WTC11 (cell line): ENCODE measurements at regions not wholly inside any gene's neighbourhood (a gene's known extent, or its start where the extent isn't known, plus 50 kb on each side); places are given as distances from the start of the nearest gene placed in this dataset.

Source experiments
- ATAC-seq: fragments of 200-7000 bp; cut with Tn5 transposase; 2 replicates; pipeline ENCODE4 v1.10.0; 2021; ENCODE audit warnings: mild to moderate bottlenecking, moderate library complexity
- CTCF ChIA-PET: fragments of 300-600 bp; sonication (Branson Sonifier 250); formaldehyde crosslinking; loops from one replicate; lab custom pipeline; 2021; ENCODE audit warnings: antibody characterized with exemption; lab: Charles Lee
- POLR2A ChIA-PET: fragments of 350-600 bp; sonication (Branson Sonifier 250); formaldehyde crosslinking; loops from one replicate; lab custom pipeline; 2021; ENCODE audit warnings: antibody characterized with exemption; lab: Charles Lee
- DNase-seq: peaks from one replicate; pipeline ENCODE4 v3.0.0; 2021; ENCODE audit warnings: low spot score
- H3K27ac Mint-ChIP-seq: 2 replicates; pipeline ENCODE4 v1.8.0; 2021; ENCODE audit warnings: mixed read lengths
- H3K27me3 Mint-ChIP-seq: 2 replicates; pipeline ENCODE4 v1.8.0; 2021; ENCODE audit warnings: low read depth, mild to moderate bottlenecking, moderate library complexity, mixed read lengths
- H3K36me3 Mint-ChIP-seq: 2 replicates; pipeline ENCODE4 v1.8.0; 2021; ENCODE audit warnings: mixed read lengths
- H3K4me1 Mint-ChIP-seq: 2 replicates; pipeline ENCODE4 v1.8.0; 2022; ENCODE audit warnings: mixed read lengths
- H3K4me3 Mint-ChIP-seq: 2 replicates; pipeline ENCODE4 v1.8.0; 2021; ENCODE audit warnings: mild to moderate bottlenecking, moderate library complexity, mixed read lengths
- H3K9me3 Mint-ChIP-seq: 2 replicates; pipeline ENCODE4 v1.8.0; 2021; ENCODE audit warnings: mixed read lengths
- ATF1 ChIP-seq: sonication (generic); formaldehyde crosslinking; IDR thresholded peaks from 2 replicates; pipeline ENCODE4 v1.8.1; 2023; ENCODE audit warnings: mild to moderate bottlenecking, moderate library complexity, missing genetic modification reagents
- CDX4 ChIP-seq: fragments of 250-450 bp; sonication (Bioruptor Pico); IDR thresholded peaks from 2 replicates; pipeline ENCODE4 v1.9.0; 2021; ENCODE audit warnings: moderate library complexity, mild to moderate bottlenecking, inconsistent platforms, borderline replicate concordance
- E2F5 ChIP-seq: sonication (generic); formaldehyde crosslinking; IDR thresholded peaks from 2 replicates; pipeline ENCODE4 v1.8.1; 2022; ENCODE audit warnings: mild to moderate bottlenecking, moderate library complexity, missing genetic modification reagents
- EMX1 ChIP-seq: fragments of 250-450 bp; sonication (Bioruptor Pico); IDR thresholded peaks from 2 replicates; pipeline ENCODE4 v1.8.0; 2021; ENCODE audit warnings: mild to moderate bottlenecking
- FOXK1 ChIP-seq: sonication (generic); formaldehyde crosslinking; IDR thresholded peaks from 2 replicates; pipeline ENCODE4 v1.8.0; 2022; ENCODE audit warnings: mild to moderate bottlenecking, moderate library complexity, missing genetic modification reagents
- FOXP4 ChIP-seq: sonication (generic); formaldehyde crosslinking; IDR thresholded peaks from 2 replicates; pipeline ENCODE4 v1.8.0; 2022; ENCODE audit warnings: mild to moderate bottlenecking, missing genetic modification reagents
- IRF2 ChIP-seq: sonication (generic); formaldehyde crosslinking; IDR thresholded peaks from 2 replicates; pipeline ENCODE4 v1.8.0; 2022; ENCODE audit warnings: low read depth, missing genetic modification reagents, borderline replicate concordance
- MXD4 ChIP-seq: fragments of 250-450 bp; sonication (Bioruptor Pico); IDR thresholded peaks from 2 replicates; pipeline ENCODE4 v1.8.0; 2021; ENCODE audit warnings: mild to moderate bottlenecking, moderate library complexity, borderline replicate concordance
- NFYB ChIP-seq: sonication (generic); formaldehyde crosslinking; conservative IDR thresholded peaks from 2 replicates; pipeline ENCODE4 v1.8.0; 2022; ENCODE audit warnings: low read depth, missing genetic modification reagents
- RORB ChIP-seq: fragments of 250-450 bp; sonication (Bioruptor Pico); IDR thresholded peaks from 2 replicates; pipeline ENCODE4 v1.9.0; 2021; ENCODE audit warnings: mild to moderate bottlenecking
- SMAD4 ChIP-seq: sonication (generic); formaldehyde crosslinking; IDR thresholded peaks from 2 replicates; pipeline ENCODE4 v1.8.0; 2022; ENCODE audit warnings: mild to moderate bottlenecking, missing genetic modification reagents
- SOX15 ChIP-seq: fragments of 250-450 bp; sonication (Bioruptor Pico); IDR thresholded peaks from 2 replicates; pipeline ENCODE4 v1.9.0; 2021; ENCODE audit warnings: mild to moderate bottlenecking
- USF2 ChIP-seq: sonication (generic); formaldehyde crosslinking; IDR thresholded peaks from 2 replicates; pipeline ENCODE4 v1.8.1; 2023; ENCODE audit warnings: mild to moderate bottlenecking, missing genetic modification reagents, moderate library complexity
- ZNF396 ChIP-seq: fragments of 250-450 bp; sonication (Bioruptor Pico); IDR thresholded peaks from 2 replicates; pipeline ENCODE4 v1.8.0; 2021; ENCODE audit warnings: mild to moderate bottlenecking, moderate library complexity, borderline replicate concordance
- ZNF416 ChIP-seq: fragments of 250-450 bp; sonication (Bioruptor Pico); IDR thresholded peaks from 2 replicates; pipeline ENCODE4 v1.9.0; 2021; ENCODE audit warnings: mild to moderate bottlenecking, inconsistent platforms
- ZNF423 ChIP-seq: fragments of 250-450 bp; sonication (Bioruptor Pico); IDR thresholded peaks from 2 replicates; pipeline ENCODE4 v2.1.2; 2022; ENCODE audit warnings: mild to moderate bottlenecking, moderate library complexity
- TF ChIP-seq, protein P1 (sequence below): sonication (generic); formaldehyde crosslinking; IDR thresholded peaks from 2 replicates; pipeline ENCODE4 v1.8.1; 2022; ENCODE audit warnings: missing genetic modification reagents, borderline replicate concordance
- TF ChIP-seq, protein P2 (sequence below): sonication (generic); formaldehyde crosslinking; IDR thresholded peaks from 2 replicates; pipeline ENCODE4 v1.8.1; 2022; ENCODE audit warnings: mild to moderate bottlenecking, missing genetic modification reagents, moderate library complexity, borderline replicate concordance
- TF ChIP-seq, protein P3 (sequence below): fragments of 250-450 bp; sonication (Bioruptor Pico); IDR thresholded peaks from 2 replicates; pipeline ENCODE4 v2.1.2; 2022; ENCODE audit warnings: mild to moderate bottlenecking, moderate library complexity
- TF ChIP-seq, protein P4 (sequence below): sonication (generic); formaldehyde crosslinking; IDR thresholded peaks from 2 replicates; pipeline ENCODE4 v1.8.1; 2023; ENCODE audit warnings: mild to moderate bottlenecking, missing genetic modification reagents

- Mint-ChIP-seq H3K36me3 (no peaks in the 10 kb centered on the region), H3K27me3 (no peaks in the 10 kb centered on the region), H3K4me3 (no peak overlapping the region), H3K4me1 (peaks cover 6% of the 10 kb centered on the region), H3K9me3 (no peaks in the 10 kb centered on the region), H3K27ac (no peak overlapping the region)
- no peak for ATAC-seq
- DNase-seq = no peak
- ChIA-PET POLR2A (no interaction called here), CTCF (interaction anchor here (1.1 kb wide), 1 partner anchor 23 kb away, joined by 3 read pairs; no protein-coding TSS in a partner anchor)
- TF ChIP-seq, protein P1, sequence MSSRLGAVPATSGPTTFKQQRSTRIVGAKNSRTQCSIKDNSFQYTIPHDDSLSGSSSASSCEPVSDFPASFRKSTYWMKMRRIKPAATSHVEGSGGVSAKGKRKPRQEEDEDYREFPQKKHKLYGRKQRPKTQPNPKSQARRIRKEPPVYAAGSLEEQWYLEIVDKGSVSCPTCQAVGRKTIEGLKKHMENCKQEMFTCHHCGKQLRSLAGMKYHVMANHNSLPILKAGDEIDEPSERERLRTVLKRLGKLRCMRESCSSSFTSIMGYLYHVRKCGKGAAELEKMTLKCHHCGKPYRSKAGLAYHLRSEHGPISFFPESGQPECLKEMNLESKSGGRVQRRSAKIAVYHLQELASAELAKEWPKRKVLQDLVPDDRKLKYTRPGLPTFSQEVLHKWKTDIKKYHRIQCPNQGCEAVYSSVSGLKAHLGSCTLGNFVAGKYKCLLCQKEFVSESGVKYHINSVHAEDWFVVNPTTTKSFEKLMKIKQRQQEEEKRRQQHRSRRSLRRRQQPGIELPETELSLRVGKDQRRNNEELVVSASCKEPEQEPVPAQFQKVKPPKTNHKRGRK = no peak
- TF ChIP-seq FOXK1 (CRISPR knock-in tag) (no peak), NFYB (CRISPR knock-in tag) (no peak), ZNF423 (CRISPR knock-in tag) (no peak), USF2 (CRISPR knock-in tag) (no peak), CDX4 (CRISPR knock-in tag) (no peak)
- TF ChIP-seq, protein P2, sequence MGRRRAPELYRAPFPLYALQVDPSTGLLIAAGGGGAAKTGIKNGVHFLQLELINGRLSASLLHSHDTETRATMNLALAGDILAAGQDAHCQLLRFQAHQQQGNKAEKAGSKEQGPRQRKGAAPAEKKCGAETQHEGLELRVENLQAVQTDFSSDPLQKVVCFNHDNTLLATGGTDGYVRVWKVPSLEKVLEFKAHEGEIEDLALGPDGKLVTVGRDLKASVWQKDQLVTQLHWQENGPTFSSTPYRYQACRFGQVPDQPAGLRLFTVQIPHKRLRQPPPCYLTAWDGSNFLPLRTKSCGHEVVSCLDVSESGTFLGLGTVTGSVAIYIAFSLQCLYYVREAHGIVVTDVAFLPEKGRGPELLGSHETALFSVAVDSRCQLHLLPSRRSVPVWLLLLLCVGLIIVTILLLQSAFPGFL (CRISPR knock-in tag) = no peak
Measured at GRCh38 chr20:20797521-20798310, 85.3 kb upstream of the RALGAPA2 start.

DNA sequence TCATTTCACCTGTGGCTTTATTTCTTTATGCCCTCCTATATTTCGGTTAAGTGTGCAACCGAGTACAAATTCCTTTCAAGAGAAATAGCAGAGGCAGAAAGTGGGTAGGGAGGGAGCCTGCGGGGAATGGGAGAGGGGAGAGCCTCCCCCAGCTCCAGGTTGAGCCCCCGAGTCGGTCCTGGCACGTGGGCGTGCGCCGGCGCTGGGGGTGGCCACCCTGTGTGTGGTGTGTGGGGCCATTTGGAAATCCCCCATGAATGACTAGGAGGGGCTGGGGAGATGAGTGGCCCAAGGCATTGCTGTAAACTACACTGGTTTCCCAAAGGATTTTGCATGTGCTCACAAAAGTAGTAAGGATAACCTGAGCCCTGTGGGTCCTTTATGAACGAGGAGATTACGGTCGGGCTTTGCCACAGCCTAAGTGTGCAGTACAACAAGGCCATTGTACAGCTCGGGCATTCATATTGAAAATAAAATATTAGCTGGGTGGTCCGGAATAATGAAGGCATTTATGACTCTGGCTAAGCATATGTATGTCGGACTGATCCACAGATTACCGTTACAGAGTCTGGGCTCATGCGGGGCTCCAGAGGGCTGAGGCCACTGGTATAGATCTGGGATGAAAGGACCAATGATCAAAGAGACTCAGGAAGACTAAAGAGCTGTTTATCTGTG is 84.5 kb upstream of the RALGAPA2 start:
- TF ChIP-seq IRF2 (CRISPR knock-in tag) (no peak), EMX1 (CRISPR knock-in tag) (no peak), SOX15 (CRISPR knock-in tag) (no peak), MXD4 (CRISPR knock-in tag) (no peak), NFYB (CRISPR knock-in tag) (no peak), ZNF416 (CRISPR knock-in tag) (no peak), SMAD4 (no peak), E2F5 (CRISPR knock-in tag) (no peak), RORB (no peak), ATF1 (no peak), FOXP4 (no peak), ZNF396 (no peak)
- TF ChIP-seq, protein P3, sequence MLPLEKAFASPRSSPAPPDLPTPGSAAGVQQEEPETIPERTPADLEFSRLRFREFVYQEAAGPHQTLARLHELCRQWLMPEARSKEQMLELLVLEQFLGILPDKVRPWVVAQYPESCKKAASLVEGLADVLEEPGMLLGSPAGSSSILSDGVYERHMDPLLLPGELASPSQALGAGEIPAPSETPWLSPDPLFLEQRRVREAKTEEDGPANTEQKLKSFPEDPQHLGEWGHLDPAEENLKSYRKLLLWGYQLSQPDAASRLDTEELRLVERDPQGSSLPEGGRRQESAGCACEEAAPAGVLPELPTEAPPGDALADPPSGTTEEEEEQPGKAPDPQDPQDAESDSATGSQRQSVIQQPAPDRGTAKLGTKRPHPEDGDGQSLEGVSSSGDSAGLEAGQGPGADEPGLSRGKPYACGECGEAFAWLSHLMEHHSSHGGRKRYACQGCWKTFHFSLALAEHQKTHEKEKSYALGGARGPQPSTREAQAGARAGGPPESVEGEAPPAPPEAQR (CRISPR knock-in tag) = no peak
- TF ChIP-seq, protein P4, sequence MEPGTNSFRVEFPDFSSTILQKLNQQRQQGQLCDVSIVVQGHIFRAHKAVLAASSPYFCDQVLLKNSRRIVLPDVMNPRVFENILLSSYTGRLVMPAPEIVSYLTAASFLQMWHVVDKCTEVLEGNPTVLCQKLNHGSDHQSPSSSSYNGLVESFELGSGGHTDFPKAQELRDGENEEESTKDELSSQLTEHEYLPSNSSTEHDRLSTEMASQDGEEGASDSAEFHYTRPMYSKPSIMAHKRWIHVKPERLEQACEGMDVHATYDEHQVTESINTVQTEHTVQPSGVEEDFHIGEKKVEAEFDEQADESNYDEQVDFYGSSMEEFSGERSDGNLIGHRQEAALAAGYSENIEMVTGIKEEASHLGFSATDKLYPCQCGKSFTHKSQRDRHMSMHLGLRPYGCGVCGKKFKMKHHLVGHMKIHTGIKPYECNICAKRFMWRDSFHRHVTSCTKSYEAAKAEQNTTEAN (CRISPR knock-in tag) = no peak
- TF ChIP-seq, protein P1 = no peak
- ChIA-PET POLR2A (no interaction called here), CTCF (no interaction called here)
- Mint-ChIP-seq H3K36me3 (no peaks in the 10 kb centered on the region), H3K4me1 (peaks cover 6% of the 10 kb centered on the region), H3K9me3 (no peaks in the 10 kb centered on the region), H3K27me3 (no peaks in the 10 kb centered on the region), H3K27ac (no peak overlapping the region), H3K4me3 (no peak overlapping the region)
- ATAC-seq (no peak), DNase-seq (no peak)
